22Rv1 (cell line): ENCODE measurements at regions not wholly inside any gene's neighbourhood (a gene's known extent, or its start where the extent isn't known, plus 50 kb on each side); places are given as distances from the start of the nearest gene placed in this dataset.
"Not testable (repeated sequence)": the region's sequence is repeated elsewhere in the genome, so short reads cannot be mapped to it uniquely, and the experiment has no call there.

ENCODE experiments used
- H3K27ac ChIP-seq: fragments of 450-650 bp; 2 replicates; pipeline ENCODE4 v1.5.1; 2017
- CTCF ChIP-seq: fragments of 450-650 bp; IDR thresholded peaks from 2 replicates; pipeline ENCODE4 v1.5.1; 2017; ENCODE audit warnings: mild to moderate bottlenecking
- ZFX ChIP-seq: fragments of 450-650 bp; IDR thresholded peaks from 2 replicates; pipeline ENCODE4 v1.6.1; 2017; ENCODE audit warnings: antibody characterized with exemption, borderline replicate concordance

DNA sequence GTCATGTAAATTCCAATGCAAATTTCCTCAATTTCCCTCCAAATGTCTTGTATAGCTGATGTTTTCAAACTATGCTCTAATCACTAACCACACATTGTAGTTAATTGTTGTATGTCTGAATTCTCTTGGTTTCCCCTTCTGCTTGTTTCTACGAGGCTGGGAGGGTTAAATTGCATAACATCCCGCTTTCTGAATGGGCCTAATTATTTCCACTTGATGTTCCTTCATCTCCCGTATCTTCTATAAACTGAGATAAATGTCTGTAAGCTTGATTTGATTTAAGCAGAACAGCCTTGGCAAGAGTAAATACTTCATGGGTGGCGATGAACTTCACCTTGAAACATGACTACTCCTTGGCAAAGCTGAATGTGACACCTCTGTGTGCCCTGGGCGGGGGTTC, 72.2 kb downstream of the SERINC2 start:
- no peak overlapping the region for H3K27ac ChIP-seq
- TF ChIP-seq ZFX, result no peak
- no peak for TF ChIP-seq CTCF

DNA sequence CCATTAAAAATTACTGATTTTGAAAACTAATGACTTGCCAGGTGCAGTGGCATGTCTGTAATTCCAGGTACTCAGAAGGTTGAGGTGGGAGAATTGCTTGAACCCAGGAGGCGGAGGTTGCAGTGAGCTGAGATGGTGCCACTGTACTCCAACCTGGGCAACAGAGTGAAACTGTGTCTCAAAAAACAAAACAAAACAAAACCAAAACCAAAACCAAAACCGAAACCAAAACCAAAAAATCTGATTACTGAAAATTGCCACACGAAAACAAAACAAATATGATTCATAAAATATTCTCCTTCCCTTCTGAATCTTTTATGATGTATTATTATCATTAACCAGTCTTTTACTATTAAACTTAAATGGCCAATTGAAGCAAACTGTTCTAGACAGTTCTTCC, 74.1 kb downstream of the SERINC2 start:
- no peak for TF ChIP-seq ZFX
- TF ChIP-seq CTCF, result no peak
- no peak overlapping the region for H3K27ac ChIP-seq

- H3K27ac ChIP-seq, result no peak overlapping the region
- TF ChIP-seq CTCF (no peak), ZFX (no peak)
Observed at GRCh38 chr1:31487721-31488293, 74.8 kb downstream of the SERINC2 start.

GRCh38 chr1:31488528-31488927, 75.5 kb downstream of the SERINC2 start:
- H3K27ac ChIP-seq, result no peak overlapping the region
- no peak for TF ChIP-seq ZFX
- no peak for TF ChIP-seq CTCF

- not testable (repeated sequence) for H3K27ac ChIP-seq
Observed at GRCh38 chr1:31489575-31489974, 76.6 kb downstream of the SERINC2 start.

DNA sequence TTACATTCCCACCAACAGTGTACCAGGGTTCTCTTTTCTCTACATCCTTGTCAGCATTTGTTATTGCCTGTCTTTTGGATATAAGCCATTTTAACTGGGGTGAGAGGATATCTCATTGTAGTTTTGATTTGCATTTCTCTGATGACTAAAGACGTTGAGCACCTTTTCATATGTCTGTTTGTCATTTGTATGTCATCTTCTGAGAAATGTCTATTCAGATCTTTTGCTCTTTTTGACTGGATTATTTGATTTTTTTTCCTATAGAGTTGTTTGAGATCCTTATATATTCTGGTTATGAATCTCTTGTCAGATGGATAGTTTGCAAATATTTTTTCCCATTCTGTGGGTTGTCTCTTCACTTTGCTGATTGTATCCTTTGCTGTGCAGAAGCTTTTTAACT, 77.6 kb downstream of the SERINC2 start:
- H3K27ac ChIP-seq, result not testable (repeated sequence)

- not testable (repeated sequence) for H3K27ac ChIP-seq
Observed at GRCh38 chr1:31495351-31495750, 81.0 kb upstream of the TINAGL1 start.

DNA sequence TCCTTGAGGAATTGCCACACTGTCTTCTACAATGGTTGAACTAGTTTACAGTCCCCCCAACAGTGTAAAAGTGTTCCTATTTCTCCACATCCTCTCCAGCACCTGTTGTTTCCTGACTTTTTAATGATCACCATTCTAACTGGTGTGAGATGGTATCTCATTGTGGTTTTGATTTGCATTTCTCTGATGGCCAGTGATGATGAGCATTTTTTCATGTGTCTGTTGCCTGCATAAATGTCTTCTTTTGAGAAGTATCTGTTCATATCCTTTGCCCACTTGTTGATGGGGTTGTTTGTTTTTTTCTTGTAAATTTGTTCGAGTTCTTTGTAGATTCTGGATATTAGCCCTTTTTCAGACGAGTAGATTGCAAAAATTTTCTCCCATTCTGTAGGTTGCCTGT, 80.5 kb upstream of the TINAGL1 start:
- H3K27ac ChIP-seq, result not testable (repeated sequence)

DNA sequence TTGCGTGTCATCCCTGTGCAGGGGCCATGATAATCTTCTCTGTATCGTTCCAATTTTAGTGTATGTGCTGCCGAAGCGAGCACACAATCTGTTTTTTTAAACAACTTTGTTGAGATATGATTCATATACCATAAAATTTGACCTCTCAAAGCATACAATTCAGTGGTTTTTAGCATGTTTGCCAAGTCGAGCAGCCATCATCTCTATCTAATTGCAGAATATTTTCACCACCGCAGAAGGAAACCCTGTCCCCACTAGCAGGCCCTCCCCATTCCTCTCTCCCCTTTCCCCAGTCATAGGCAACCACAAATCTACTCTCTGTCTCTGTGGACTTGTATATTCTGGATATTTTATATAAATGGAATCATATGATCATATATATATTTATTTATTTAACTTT, 78.7 kb upstream of the TINAGL1 start:
- TF ChIP-seq CTCF (no peak), ZFX (no peak)
- no peak overlapping the region for H3K27ac ChIP-seq
